GM12878 (cell line): ENCODE measurements at regions not wholly inside any gene's neighbourhood (a gene's known extent, or its start where the extent isn't known, plus 50 kb on each side); places are given as distances from the start of the nearest gene placed in this dataset.

Experiments
- ATAC-seq: fragments of 200-7000 bp; cut with Tn5 transposase; 3 replicates; pipeline ENCODE4 v1.9.1; 2020; ENCODE audit warnings: mild to moderate bottlenecking, moderate library complexity
- BruUV-seq: library from RNA; stranded (reverse); fragments of 400-500 nt; replicated peaks from 2 replicates; lab custom pipeline; 2021; lab: Mats Ljungman, UMichigan
- CTCF ChIA-PET: fragments of 300-600 bp; sonication (Branson Sonifier 250); formaldehyde crosslinking; extraction: SDS; loops from one replicate; lab custom pipeline; 2021; ENCODE audit warnings: inconsistent platforms; lab: Yijun Ruan, JAX
- POLR2A ChIA-PET: fragments of 350-600 bp; formaldehyde crosslinking; extraction: SDS; loops from one replicate; lab custom pipeline; 2021; ENCODE audit warnings: inconsistent platforms; lab: Charles Lee
- RAD21 ChIA-PET: fragments of 300-600 bp; sonication (Branson Sonifier 250); formaldehyde crosslinking; loops from one replicate; lab custom pipeline; 2023; ENCODE audit warnings: antibody characterized with exemption; ENCODE audit not compliant: unreplicated experiment; lab: Charles Lee
- SMC1A ChIA-PET: fragments of 300-600 bp; sonication (Branson Sonifier 250); formaldehyde crosslinking; loops from one replicate; lab custom pipeline; 2023; ENCODE audit not compliant: unreplicated experiment, uncharacterized antibody; lab: Charles Lee
- DNase-seq: peaks from one replicate; pipeline ENCODE4 v3.0.0-alpha.2; 2011; ENCODE audit warnings: low read depth, low spot score
- FAIRE-seq: peaks from 3 replicates; lab custom pipeline; 2011; peaks lifted over from hg19 to GRCh38; lab: Jason Lieb, UNC
- H2AFZ ChIP-seq: 2 replicates; pipeline ENCODE4 v1.6.0; 2011; ENCODE audit warnings: low read depth, low read length, control low read depth; ENCODE audit not compliant: control insufficient read depth
- H3K27ac ChIP-seq: 2 replicates; pipeline ENCODE4 v1.5.1; 2011; ENCODE audit warnings: control low read depth; ENCODE audit not compliant: control insufficient read depth, insufficient read depth
- H3K27me3 ChIP-seq, 2 experiments: replicated peaks in 1 of 2; 2 replicates each; pipeline versions ENCODE4 v1.6.0 to v1.6.1; 2011; ENCODE audit warnings: low read length in 1 of 2; ENCODE audit not compliant: control insufficient read depth in 2 of 2, insufficient read depth in 2 of 2
- H3K36me3 ChIP-seq, 2 experiments: 2 replicates each; pipeline ENCODE4 v1.5.1; 2011; ENCODE audit warnings: low read length in 1 of 2; ENCODE audit not compliant: control insufficient read depth in 2 of 2, insufficient read depth in 2 of 2
- H3K4me1 ChIP-seq: 2 replicates; pipeline ENCODE4 v1.6.1; 2011; ENCODE audit warnings: mild to moderate bottlenecking, low read length, moderate library complexity, mixed read lengths; ENCODE audit not compliant: control insufficient read depth, insufficient read depth
- H3K4me2 ChIP-seq: 2 replicates; pipeline ENCODE4 v1.6.0; 2011; ENCODE audit warnings: control low read depth; ENCODE audit not compliant: control insufficient read depth, insufficient read depth
- H3K4me3 ChIP-seq: fragments of 200-600 bp; sonication (generic); 2 replicates; pipeline ENCODE4 v1.5.1; 2016
- H3K79me2 ChIP-seq: 2 replicates; pipeline ENCODE4 v1.6.0; 2011; ENCODE audit warnings: low read length; ENCODE audit not compliant: control insufficient read depth, insufficient read depth
- H3K9ac ChIP-seq: 2 replicates; pipeline ENCODE4 v1.8.0; 2011; ENCODE audit warnings: low read length, control low read depth, mixed read lengths; ENCODE audit not compliant: control insufficient read depth, insufficient read depth
- H3K9me3 ChIP-seq: replicated peaks from 3 replicates; pipeline ENCODE4 v1.5.1; 2011; ENCODE audit warnings: mild to moderate bottlenecking, low read length; ENCODE audit not compliant: control insufficient read depth, insufficient read depth
- H4K20me1 ChIP-seq: 2 replicates; pipeline ENCODE4 v1.6.0; 2011; ENCODE audit not compliant: control insufficient read depth, insufficient read depth
- ATF3 ChIP-seq: IDR thresholded peaks from 2 replicates; pipeline ENCODE4 v1.6.1; 2011; ENCODE audit warnings: low read depth, mild to moderate bottlenecking, low read length, moderate library complexity, borderline replicate concordance; ENCODE audit errors: extremely low read depth
- BCLAF1 ChIP-seq: fragments of 450-650 bp; IDR thresholded peaks from 2 replicates; pipeline ENCODE4 v1.6.1; 2017; ENCODE audit warnings: antibody characterized with exemption, mild to moderate bottlenecking, moderate library complexity
- HDGF ChIP-seq: fragments of 450-650 bp; IDR thresholded peaks from 2 replicates; pipeline ENCODE4 v1.6.1; 2016; ENCODE audit warnings: antibody characterized with exemption
- IRF5 ChIP-seq: fragments of 450-650 bp; IDR thresholded peaks from 2 replicates; pipeline ENCODE4 v1.6.1; 2017; ENCODE audit warnings: borderline replicate concordance
- MLLT1 ChIP-seq: fragments of 450-650 bp; IDR thresholded peaks from 2 replicates; pipeline ENCODE4 v1.6.1; 2016; ENCODE audit warnings: mild to moderate bottlenecking
- NFXL1 ChIP-seq: fragments of 450-650 bp; IDR thresholded peaks from 2 replicates; pipeline ENCODE4 v1.6.1; 2017; ENCODE audit warnings: antibody characterized with exemption, mild to moderate bottlenecking, borderline replicate concordance
- POLR2AphosphoS5 ChIP-seq: IDR thresholded peaks from 2 replicates; pipeline ENCODE4 v1.6.1; 2011; ENCODE audit warnings: mild to moderate bottlenecking, low read length, inconsistent platforms
- RB1 ChIP-seq: fragments of 450-650 bp; formaldehyde crosslinking; IDR thresholded peaks from 2 replicates; pipeline ENCODE4 v1.6.1; 2017; ENCODE audit warnings: mild to moderate bottlenecking, borderline replicate concordance
- RBBP5 ChIP-seq: fragments of 200-600 bp; sonication (generic); conservative IDR thresholded peaks from 2 replicates; pipeline ENCODE4 v1.6.1; 2016
- SMAD1 ChIP-seq: fragments of 450-650 bp; IDR thresholded peaks from 2 replicates; pipeline ENCODE4 v1.6.1; 2018; ENCODE audit warnings: mild to moderate bottlenecking, low read depth; ENCODE audit not compliant: partially characterized antibody
- SPI1 ChIP-seq: IDR thresholded peaks from 2 replicates; pipeline ENCODE4 v1.6.1; 2011; ENCODE audit warnings: low read depth, mild to moderate bottlenecking, low read length, moderate library complexity, borderline replicate concordance; ENCODE audit not compliant: insufficient read depth
- USF1 ChIP-seq: IDR thresholded peaks from 2 replicates; pipeline ENCODE4 v1.6.1; 2011; ENCODE audit warnings: borderline replicate concordance, low read depth, mild to moderate bottlenecking, moderate library complexity, mixed read lengths, low read length; ENCODE audit not compliant: insufficient read depth; ENCODE audit errors: extremely low read length
- ZNF384 ChIP-seq: IDR thresholded peaks from 2 replicates; pipeline ENCODE4 v1.6.1; 2012; ENCODE audit warnings: low read depth, mild to moderate bottlenecking, low read length, improper control_type of control experiment, borderline replicate concordance
- ZZZ3 ChIP-seq: IDR thresholded peaks from 2 replicates; pipeline ENCODE4 v1.6.1; 2011; ENCODE audit warnings: low read depth; ENCODE audit not compliant: control insufficient read depth, insufficient read length
- whole genome bisulfite sequencing: methylation state at CpG from one replicate; pipeline ENCODE4 v1.1.6; 2016; ENCODE audit warnings: low lambda C conversion rate; ENCODE audit not compliant: insufficient replicate concordance, insufficient coverage; ENCODE audit errors: missing lambda C conversion rate; 5-methylcytosine and 5-hydroxymethylcytosine counted together
- in situ Hi-C: fragments of 300-500 bp; cut with MboI; formaldehyde crosslinking; loops from 9 replicates; pipeline ENCODE4 v1.14.3; 2018; ENCODE audit warnings: mixed read lengths
- intact Hi-C: fragments of 100-400 bp; cut with micrococcal nuclease; formaldehyde crosslinking; loops from one replicate; pipeline ENCODE4 v1.14.2; 2022; ENCODE audit not compliant: unreplicated experiment

GRCh38 chr2:165033402-165033801 is 78.1 kb upstream of the SLC38A11 start:
- H3K79me2 ChIP-seq, result no peaks in the 10 kb centered on the region
- H3K27me3 ChIP-seq, result no peaks in the 10 kb centered on the region
- no peak overlapping the region for H2AFZ ChIP-seq
- no peaks in the 10 kb centered on the region for H3K4me1 ChIP-seq
- H4K20me1 ChIP-seq, result no peaks in the 10 kb centered on the region
- no peaks in the 10 kb centered on the region for H3K36me3 ChIP-seq
- ChIA-PET CTCF (interaction anchor here (1.4 kb wide), 1 partner anchor 16 kb away, joined by 3 read pairs; no protein-coding TSS in a partner anchor), POLR2A (no interaction called here), RAD21 (no interaction called here), SMC1A (no interaction called here)
- no peak overlapping the region for H3K4me3 ChIP-seq
- no peak overlapping the region for H3K4me2 ChIP-seq
- H3K27ac ChIP-seq, result no peak overlapping the region
- no peak overlapping the region for H3K9ac ChIP-seq
- TF ChIP-seq ATF3 (no peak), RBBP5 (no peak), ZNF384 (no peak), ZZZ3 (no peak), BCLAF1 (no peak), POLR2AphosphoS5 (no peak), SPI1 (no peak), SMAD1 (no peak), MLLT1 (no peak), RB1 (no peak), IRF5 (no peak), USF1 (no peak), NFXL1 (no peak), HDGF (no peak)
- H3K9me3 ChIP-seq, result no peaks in the 10 kb centered on the region
- intact Hi-C loops (no loop called here), in situ Hi-C loops (no loop called here)
- WGBS, result 15% methylated on average over 2 of the region's 2 CpGs
- FAIRE-seq (no peak), ATAC-seq (no peak), DNase-seq (no peak)
- BruUV-seq, result no TSS peak
